ENCODE measurements at regions not wholly inside any gene's neighbourhood (a gene's known extent, or its start where the extent isn't known, plus 50 kb on each side); places are given as distances from the start of the nearest gene placed in this dataset.

DNA sequence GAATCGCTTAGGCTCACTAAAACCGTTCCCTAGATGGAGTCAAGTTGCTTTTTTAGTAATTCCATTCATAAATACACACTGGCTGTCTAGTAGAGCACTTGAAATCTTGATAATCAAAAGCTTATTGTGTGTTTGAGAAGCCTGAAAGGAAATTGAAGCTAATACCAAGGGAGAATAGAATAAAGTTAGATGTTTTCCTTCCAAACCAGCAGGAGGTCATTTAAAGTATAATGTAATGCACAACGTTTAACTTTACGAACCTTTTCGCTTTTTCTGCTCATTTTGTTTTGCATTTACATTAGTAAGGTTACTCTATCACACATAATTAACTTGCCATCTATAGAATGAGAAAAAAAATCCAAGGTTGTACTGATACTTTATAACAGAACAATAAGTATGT lies 440.9 kb downstream of the NKX6-1 start:
- Mint-ChIP-seq H3K9me3 (ENCODE audit: unreplicated experiment) (no peaks in the 10 kb centered on the region), H3K36me3 (ENCODE audit: unreplicated experiment) (no peaks in the 10 kb centered on the region), H3K27me3 (ENCODE audit: unreplicated experiment) (peaks cover 5% of the 10 kb centered on the region), H3K4me1 (ENCODE audit: unreplicated experiment) (no peaks in the 10 kb centered on the region), H3K27ac (ENCODE audit: unreplicated experiment) (no peak overlapping the region), H3K4me3 (ENCODE audit: unreplicated experiment) (no peak overlapping the region)
- TF ChIP-seq, protein P1, sequence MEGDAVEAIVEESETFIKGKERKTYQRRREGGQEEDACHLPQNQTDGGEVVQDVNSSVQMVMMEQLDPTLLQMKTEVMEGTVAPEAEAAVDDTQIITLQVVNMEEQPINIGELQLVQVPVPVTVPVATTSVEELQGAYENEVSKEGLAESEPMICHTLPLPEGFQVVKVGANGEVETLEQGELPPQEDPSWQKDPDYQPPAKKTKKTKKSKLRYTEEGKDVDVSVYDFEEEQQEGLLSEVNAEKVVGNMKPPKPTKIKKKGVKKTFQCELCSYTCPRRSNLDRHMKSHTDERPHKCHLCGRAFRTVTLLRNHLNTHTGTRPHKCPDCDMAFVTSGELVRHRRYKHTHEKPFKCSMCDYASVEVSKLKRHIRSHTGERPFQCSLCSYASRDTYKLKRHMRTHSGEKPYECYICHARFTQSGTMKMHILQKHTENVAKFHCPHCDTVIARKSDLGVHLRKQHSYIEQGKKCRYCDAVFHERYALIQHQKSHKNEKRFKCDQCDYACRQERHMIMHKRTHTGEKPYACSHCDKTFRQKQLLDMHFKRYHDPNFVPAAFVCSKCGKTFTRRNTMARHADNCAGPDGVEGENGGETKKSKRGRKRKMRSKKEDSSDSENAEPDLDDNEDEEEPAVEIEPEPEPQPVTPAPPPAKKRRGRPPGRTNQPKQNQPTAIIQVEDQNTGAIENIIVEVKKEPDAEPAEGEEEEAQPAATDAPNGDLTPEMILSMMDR (IDR thresholded peaks at IDR 0.05) = no peak
- no peak for DNase-seq (ENCODE audit: extremely low spot score, unreplicated experiment)

DNA sequence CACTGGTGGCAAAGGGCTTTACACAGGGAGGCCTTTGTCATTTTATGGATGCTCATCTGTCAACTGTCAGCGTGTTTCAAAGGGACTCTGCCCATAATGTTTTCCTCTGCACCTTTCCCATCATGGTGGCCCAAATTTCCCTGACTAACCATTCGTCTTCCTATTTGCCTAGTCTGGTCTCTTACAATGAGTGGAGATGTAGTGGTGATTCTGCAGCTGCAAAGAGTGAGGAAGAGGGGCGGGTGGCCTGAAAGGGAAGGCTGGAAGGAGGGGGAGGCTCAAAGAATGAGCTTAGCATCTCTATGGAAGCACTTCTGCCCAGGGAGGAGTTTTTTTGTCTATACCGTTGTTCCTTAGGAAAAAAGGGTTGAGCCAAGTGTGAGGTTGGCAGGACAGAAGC lies 447.5 kb downstream of the NKX6-1 start:
- TF ChIP-seq, protein P1 (IDR thresholded peaks at IDR 0.05) = no peak
- Mint-ChIP-seq H3K27ac (ENCODE audit: unreplicated experiment) (no peak overlapping the region), H3K27me3 (ENCODE audit: unreplicated experiment) (no peaks in the 10 kb centered on the region), H3K4me3 (ENCODE audit: unreplicated experiment) (no peak overlapping the region), H3K36me3 (ENCODE audit: unreplicated experiment) (no peaks in the 10 kb centered on the region), H3K9me3 (ENCODE audit: unreplicated experiment) (no peaks in the 10 kb centered on the region), H3K4me1 (ENCODE audit: unreplicated experiment) (no peaks in the 10 kb centered on the region)
- DNase-seq (ENCODE audit: extremely low spot score, unreplicated experiment) = no peak

DNA sequence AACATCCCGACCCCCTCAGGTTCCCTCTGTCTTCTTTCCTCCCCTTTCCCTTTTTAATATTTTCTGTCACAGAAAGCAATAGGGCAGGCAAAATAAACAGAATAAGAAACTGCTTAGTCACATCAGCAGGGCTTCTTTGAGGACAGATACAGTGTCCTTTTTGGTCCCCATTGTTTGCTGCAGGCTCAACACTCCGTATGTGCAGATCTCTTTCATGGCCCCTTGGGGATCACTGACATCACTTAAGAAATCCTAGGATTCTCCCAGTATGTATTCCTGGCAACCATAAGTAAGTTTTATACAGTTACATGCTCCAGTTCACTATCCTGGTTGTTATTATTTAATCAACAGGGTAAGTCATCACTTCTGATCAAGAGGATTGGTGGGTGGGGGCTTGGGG lies 448.0 kb downstream of the NKX6-1 start:
- Mint-ChIP-seq H3K4me1 (ENCODE audit: unreplicated experiment) (no peaks in the 10 kb centered on the region), H3K9me3 (ENCODE audit: unreplicated experiment) (no peaks in the 10 kb centered on the region), H3K36me3 (ENCODE audit: unreplicated experiment) (no peaks in the 10 kb centered on the region), H3K4me3 (ENCODE audit: unreplicated experiment) (no peak overlapping the region), H3K27me3 (ENCODE audit: unreplicated experiment) (no peaks in the 10 kb centered on the region), H3K27ac (ENCODE audit: unreplicated experiment) (no peak overlapping the region)
- TF ChIP-seq, protein P1 (IDR thresholded peaks at IDR 0.05) = no peak
- DNase-seq (ENCODE audit: extremely low spot score, unreplicated experiment) = no peak

DNA sequence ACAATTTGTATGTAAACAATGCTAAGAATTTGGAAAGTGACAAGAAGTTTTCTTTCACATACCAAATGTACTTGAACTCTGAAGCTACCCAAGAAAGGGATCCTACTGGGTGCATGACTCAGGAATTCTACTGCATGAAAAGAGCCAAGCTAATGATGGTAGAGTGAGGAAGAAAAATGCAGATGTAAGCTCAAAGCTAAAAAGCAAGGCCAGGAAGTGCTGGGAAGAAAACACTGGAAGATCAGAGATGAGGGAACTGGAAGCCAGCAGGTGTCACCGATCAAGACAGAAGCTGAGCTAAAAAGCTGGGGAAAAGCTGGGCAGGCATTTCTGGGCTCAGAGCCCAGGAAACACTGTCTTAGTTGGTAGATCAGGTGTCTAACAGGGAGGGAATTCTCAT lies 449.1 kb downstream of the NKX6-1 start:
- Mint-ChIP-seq H3K4me3 (ENCODE audit: unreplicated experiment) (no peak overlapping the region), H3K4me1 (ENCODE audit: unreplicated experiment) (no peaks in the 10 kb centered on the region), H3K27me3 (ENCODE audit: unreplicated experiment) (no peaks in the 10 kb centered on the region), H3K36me3 (ENCODE audit: unreplicated experiment) (no peaks in the 10 kb centered on the region), H3K9me3 (ENCODE audit: unreplicated experiment) (no peaks in the 10 kb centered on the region), H3K27ac (ENCODE audit: unreplicated experiment) (no peak overlapping the region)
- DNase-seq (ENCODE audit: extremely low spot score, unreplicated experiment) = no peak
- TF ChIP-seq, protein P1 (IDR thresholded peaks at IDR 0.05) = no peak

DNA sequence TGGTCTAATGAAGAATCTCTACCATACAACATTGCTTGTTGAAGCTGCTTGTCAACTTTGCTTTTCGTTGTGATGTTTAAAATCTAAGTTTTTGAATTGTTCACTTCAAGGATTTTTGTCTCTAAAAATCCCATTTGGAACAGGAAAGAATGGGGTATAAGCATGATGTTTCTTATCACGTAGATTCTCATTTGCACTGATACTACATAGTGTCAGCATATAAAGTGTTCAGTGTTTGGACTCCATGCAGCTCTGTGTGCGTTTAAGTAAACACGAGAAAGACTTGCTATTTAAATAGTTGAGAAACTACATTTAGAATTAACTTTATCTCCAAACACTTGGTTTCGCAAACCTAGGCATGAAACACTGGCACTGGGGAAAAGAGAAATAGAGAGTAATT lies 452.5 kb downstream of the NKX6-1 start:
- Mint-ChIP-seq H3K4me3 (ENCODE audit: unreplicated experiment) (no peak overlapping the region), H3K36me3 (ENCODE audit: unreplicated experiment) (no peaks in the 10 kb centered on the region), H3K9me3 (ENCODE audit: unreplicated experiment) (no peaks in the 10 kb centered on the region), H3K27ac (ENCODE audit: unreplicated experiment) (no peak overlapping the region), H3K27me3 (ENCODE audit: unreplicated experiment) (no peaks in the 10 kb centered on the region), H3K4me1 (ENCODE audit: unreplicated experiment) (no peaks in the 10 kb centered on the region)
- TF ChIP-seq, protein P1 (IDR thresholded peaks at IDR 0.05) = no peak
- no peak for DNase-seq (ENCODE audit: extremely low spot score, unreplicated experiment)
